ENCODE measurements at regions not wholly inside any gene's neighbourhood (a gene's known extent, or its start where the extent isn't known, plus 50 kb on each side); places are given as distances from the start of the nearest gene placed in this dataset.

DNA sequence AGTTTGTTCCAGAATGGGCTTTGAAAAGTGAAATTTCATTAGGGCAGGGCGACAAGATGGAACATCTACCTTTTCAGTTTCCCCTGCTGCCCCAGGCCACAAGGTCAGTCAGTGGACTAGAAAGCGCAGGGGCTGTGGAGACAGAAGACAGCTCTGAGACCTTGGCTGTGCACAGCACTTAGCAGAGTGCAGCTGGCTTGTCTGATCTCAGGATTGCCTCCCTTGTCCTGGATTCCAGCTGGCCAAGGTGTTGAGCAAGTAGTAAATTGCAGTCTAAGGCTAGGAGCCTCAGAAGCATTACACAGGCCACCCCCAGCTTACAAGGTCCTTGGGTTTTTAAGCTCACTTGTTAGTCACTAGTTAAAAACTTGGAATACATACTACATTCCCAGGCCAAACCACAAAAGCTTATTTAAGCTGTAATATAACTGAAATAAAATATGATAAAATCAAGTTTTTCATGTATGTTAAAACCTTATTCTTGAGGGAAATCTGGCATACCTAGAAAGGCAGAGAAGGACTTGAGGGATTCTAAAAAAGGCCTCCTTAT lies 67.3 kb upstream of the NPY start:
- WGBS, 2 experiments (ENCODE audit: insufficient coverage in 1 of 2, insufficient read length in 1 of 2): 83 to 96% methylated on average over 1 to 2 of the region's 2 CpGs
- H3K9me3 Mint-ChIP-seq: no peaks in the 10 kb centered on the region
- H3K4me1 Mint-ChIP-seq: no peaks in the 10 kb centered on the region
- no peak overlapping the region for H3K27ac Mint-ChIP-seq
- H3K27ac ChIP-seq (ENCODE audit: low read depth, low read length): no peak overlapping the region
- no peaks in the 10 kb centered on the region for H3K36me3 Mint-ChIP-seq (ENCODE audit: low read depth)
- TF ChIP-seq, protein P1, sequence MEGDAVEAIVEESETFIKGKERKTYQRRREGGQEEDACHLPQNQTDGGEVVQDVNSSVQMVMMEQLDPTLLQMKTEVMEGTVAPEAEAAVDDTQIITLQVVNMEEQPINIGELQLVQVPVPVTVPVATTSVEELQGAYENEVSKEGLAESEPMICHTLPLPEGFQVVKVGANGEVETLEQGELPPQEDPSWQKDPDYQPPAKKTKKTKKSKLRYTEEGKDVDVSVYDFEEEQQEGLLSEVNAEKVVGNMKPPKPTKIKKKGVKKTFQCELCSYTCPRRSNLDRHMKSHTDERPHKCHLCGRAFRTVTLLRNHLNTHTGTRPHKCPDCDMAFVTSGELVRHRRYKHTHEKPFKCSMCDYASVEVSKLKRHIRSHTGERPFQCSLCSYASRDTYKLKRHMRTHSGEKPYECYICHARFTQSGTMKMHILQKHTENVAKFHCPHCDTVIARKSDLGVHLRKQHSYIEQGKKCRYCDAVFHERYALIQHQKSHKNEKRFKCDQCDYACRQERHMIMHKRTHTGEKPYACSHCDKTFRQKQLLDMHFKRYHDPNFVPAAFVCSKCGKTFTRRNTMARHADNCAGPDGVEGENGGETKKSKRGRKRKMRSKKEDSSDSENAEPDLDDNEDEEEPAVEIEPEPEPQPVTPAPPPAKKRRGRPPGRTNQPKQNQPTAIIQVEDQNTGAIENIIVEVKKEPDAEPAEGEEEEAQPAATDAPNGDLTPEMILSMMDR (conservative IDR thresholded peaks at IDR 0.05): no peak
- H3K27me3 ChIP-seq (ENCODE audit: control insufficient read depth, insufficient read depth, low read length, poor library complexity, severe bottlenecking): no peaks in the 10 kb centered on the region
- H3K27me3 Mint-ChIP-seq (ENCODE audit: insufficient read depth): peaks cover 2% of the 10 kb centered on the region
- H3K36me3 ChIP-seq (ENCODE audit: control insufficient read depth, insufficient read depth, low read length): no peaks in the 10 kb centered on the region
- no peak overlapping the region for H3K9ac ChIP-seq (ENCODE audit: extremely low read depth, low read length, poor library complexity, severe bottlenecking)
- no peak overlapping the region for H3K4me3 ChIP-seq (ENCODE audit: low read length)
- no peak for DNase-seq
- no peaks in the 10 kb centered on the region for H3K9me3 ChIP-seq (ENCODE audit: control insufficient read depth, low read length)
- H3K4me3 Mint-ChIP-seq: no peak overlapping the region
- H3K4me1 ChIP-seq (ENCODE audit: control insufficient read depth, insufficient read depth, low read length): no peaks in the 10 kb centered on the region

DNA sequence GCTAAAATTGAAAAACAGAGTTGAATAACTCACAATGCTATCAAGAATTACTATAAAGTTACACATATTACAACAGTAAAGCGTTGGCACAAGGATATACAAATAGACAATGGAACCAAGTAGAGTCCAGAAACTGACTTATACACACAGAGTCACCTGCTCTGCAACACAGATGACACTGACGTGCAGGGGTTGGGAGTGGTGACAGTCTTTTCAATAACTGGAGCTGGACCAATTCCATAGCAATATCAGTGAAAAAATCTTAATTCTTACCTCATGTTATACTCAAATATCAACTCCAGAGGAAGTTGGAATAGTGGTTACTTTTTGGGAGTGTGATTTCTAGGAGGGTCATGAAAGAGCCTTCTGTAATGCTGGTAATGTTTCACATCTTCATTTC lies 62.5 kb upstream of the NPY start:
- H3K4me3 Mint-ChIP-seq: no peak overlapping the region
- Histone ChIP-seq H3K27ac (ENCODE audit: low read depth, low read length) (no peak overlapping the region), H3K27me3 (ENCODE audit: control insufficient read depth, insufficient read depth, low read length, poor library complexity, severe bottlenecking) (no peaks in the 10 kb centered on the region), H3K9ac (ENCODE audit: extremely low read depth, low read length, poor library complexity, severe bottlenecking) (no peak overlapping the region), H3K9me3 (ENCODE audit: control insufficient read depth, low read length) (peaks cover 5% of the 10 kb centered on the region), H3K4me3 (ENCODE audit: low read length) (no peak overlapping the region), H3K36me3 (ENCODE audit: control insufficient read depth, insufficient read depth, low read length) (no peaks in the 10 kb centered on the region), H3K4me1 (ENCODE audit: control insufficient read depth, insufficient read depth, low read length) (no peaks in the 10 kb centered on the region)
- TF ChIP-seq, protein P1 (conservative IDR thresholded peaks at IDR 0.05): no peak
- no peaks in the 10 kb centered on the region for H3K4me1 Mint-ChIP-seq
- H3K27ac Mint-ChIP-seq: no peak overlapping the region
- 98 to 100% methylated on average over 1 to 2 of the region's 2 CpGs for WGBS, 2 experiments (ENCODE audit: insufficient coverage in 1 of 2, insufficient read length in 1 of 2)
- peaks cover 14% of the 10 kb centered on the region for H3K9me3 Mint-ChIP-seq
- DNase-seq: no peak
- H3K27me3 Mint-ChIP-seq (ENCODE audit: insufficient read depth): peaks cover 2% of the 10 kb centered on the region
- no peaks in the 10 kb centered on the region for H3K36me3 Mint-ChIP-seq (ENCODE audit: low read depth)

DNA sequence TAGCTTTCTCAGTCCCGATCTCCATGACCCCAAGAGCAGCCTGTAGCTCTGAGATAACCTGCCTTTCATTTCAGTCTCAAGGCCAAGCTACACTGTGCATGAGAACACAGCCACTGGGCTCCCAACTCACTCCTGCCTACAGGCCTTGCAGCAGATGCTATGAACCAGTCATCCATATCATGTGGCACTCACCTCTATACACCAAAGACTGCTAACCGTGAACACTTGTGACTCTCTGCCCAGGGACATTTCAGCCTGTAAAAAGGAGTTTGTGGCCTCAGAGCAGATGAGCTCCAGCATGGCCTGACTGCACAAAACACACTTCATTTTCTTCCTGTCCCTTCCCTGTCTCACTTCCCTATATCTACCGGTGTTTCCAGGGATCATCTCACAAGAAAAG lies 56.9 kb upstream of the NPY start:
- DNase-seq: no peak
- WGBS, 2 experiments (ENCODE audit: insufficient coverage in 1 of 2, insufficient read length in 1 of 2): 67 to 87% methylated on average over 1 to 3 of the region's 3 CpGs
- no peaks in the 10 kb centered on the region for H3K36me3 Mint-ChIP-seq (ENCODE audit: low read depth)
- H3K4me1 Mint-ChIP-seq: peaks cover 9% of the 10 kb centered on the region
- Histone ChIP-seq H3K4me1 (ENCODE audit: control insufficient read depth, insufficient read depth, low read length) (no peaks in the 10 kb centered on the region), H3K9ac (ENCODE audit: extremely low read depth, low read length, poor library complexity, severe bottlenecking) (no peak overlapping the region), H3K36me3 (ENCODE audit: control insufficient read depth, insufficient read depth, low read length) (no peaks in the 10 kb centered on the region), H3K27ac (ENCODE audit: low read depth, low read length) (no peak overlapping the region), H3K4me3 (ENCODE audit: low read length) (no peak overlapping the region), H3K27me3 (ENCODE audit: control insufficient read depth, insufficient read depth, low read length, poor library complexity, severe bottlenecking) (no peaks in the 10 kb centered on the region), H3K9me3 (ENCODE audit: control insufficient read depth, low read length) (peaks cover 5% of the 10 kb centered on the region)
- H3K4me3 Mint-ChIP-seq: no peak overlapping the region
- TF ChIP-seq, protein P1 (conservative IDR thresholded peaks at IDR 0.05): no peak
- peaks cover 14% of the 10 kb centered on the region for H3K9me3 Mint-ChIP-seq
- H3K27ac Mint-ChIP-seq: no peak overlapping the region
- H3K27me3 Mint-ChIP-seq (ENCODE audit: insufficient read depth): no peaks in the 10 kb centered on the region
